Colonic mucosa (tissue), 4 donors: ENCODE measurements at regions not wholly inside any gene's neighbourhood (a gene's known extent, or its start where the extent isn't known, plus 50 kb on each side); places are given as distances from the start of the nearest gene placed in this dataset.

ENCODE experiments used
- DNase-seq: peaks from one replicate; pipeline ENCODE4 v3.0.0-alpha.2; 2020
- H3K27ac ChIP-seq: fragments of 200-600 bp; one replicate; pipeline ENCODE4 v1.8.0; 2021
- H3K27me3 ChIP-seq: fragments of 200-600 bp; one replicate; pipeline ENCODE4 v1.8.0; 2021
- H3K36me3 ChIP-seq: fragments of 200-600 bp; one replicate; pipeline ENCODE4 v1.8.0; 2021
- H3K4me1 ChIP-seq: fragments of 200-600 bp; one replicate; pipeline ENCODE4 v1.8.0; 2021; ENCODE audit warnings: mild to moderate bottlenecking
- H3K4me3 ChIP-seq: fragments of 200-600 bp; one replicate; pipeline ENCODE4 v1.8.0; 2021
- H3K9ac ChIP-seq, 2 donors: one replicate each; pipeline ENCODE4 v1.7.0; 2013; ENCODE audit warnings: control low read depth in 2 of 2, low read depth in 2 of 2, low read length in 2 of 2
- H3K9me3 ChIP-seq: fragments of 200-600 bp; one replicate; pipeline ENCODE4 v1.8.0; 2021
- CTCF ChIP-seq: fragments of 200-600 bp; IDR thresholded peaks from one replicate; pipeline ENCODE4 v1.8.0; 2022; ENCODE audit warnings: antibody characterized with exemption, mild to moderate bottlenecking
- intact Hi-C: fragments of 100-400 bp; cut with DNase I; formaldehyde crosslinking; loops from one replicate; pipeline ENCODE4 v1.14.1; 2022
- donor health status: healthy.
- donor health status: DM: no; HTN: no; CAD: no.
- donor health status: DM: no; HTN: no; CAD: no.

- Histone ChIP-seq H3K4me1 (no peaks in the 10 kb centered on the region), H3K27me3 (no peaks in the 10 kb centered on the region), H3K4me3 (no peak overlapping the region), H3K9me3 (no peaks in the 10 kb centered on the region), H3K27ac (no peak overlapping the region), H3K9ac (no peak overlapping the region), H3K36me3 (no peaks in the 10 kb centered on the region)
- no peak for TF ChIP-seq CTCF
- intact Hi-C loops, result no loop called here
- DNase-seq, result no peak
These were observed 325.7 kb downstream of the SHANK2 start for GRCh38 chr11:70926543-70927201.

GRCh38 chr11:70928854-70929598, 323.4 kb downstream of the SHANK2 start:
- intact Hi-C loops, result no loop called here
- Histone ChIP-seq H3K9me3 (no peaks in the 10 kb centered on the region), H3K4me1 (no peaks in the 10 kb centered on the region), H3K27me3 (no peaks in the 10 kb centered on the region), H3K9ac (no peak overlapping the region), H3K4me3 (no peak overlapping the region), H3K36me3 (no peaks in the 10 kb centered on the region), H3K27ac (no peak overlapping the region)
- no peak for TF ChIP-seq CTCF
- no peak for DNase-seq

GRCh38 chr11:70930215-70930614, 322.2 kb downstream of the SHANK2 start:
- Histone ChIP-seq H3K4me1 (no peaks in the 10 kb centered on the region), H3K36me3 (no peaks in the 10 kb centered on the region), H3K9ac (no peak overlapping the region), H3K27ac (no peak overlapping the region), H3K27me3 (no peaks in the 10 kb centered on the region), H3K9me3 (no peaks in the 10 kb centered on the region), H3K4me3 (no peak overlapping the region)
- no peak for TF ChIP-seq CTCF
- intact Hi-C loops, result no loop called here
- DNase-seq, result no peak

- TF ChIP-seq CTCF, result no peak
- no peaks in the 10 kb centered on the region for H3K4me1 ChIP-seq
- intact Hi-C loops, result no loop called here
- H3K27ac ChIP-seq, result no peak overlapping the region
- no peaks in the 10 kb centered on the region for H3K27me3 ChIP-seq
- H3K36me3 ChIP-seq, result no peaks in the 10 kb centered on the region
- H3K9me3 ChIP-seq, result no peaks in the 10 kb centered on the region
- no peak for DNase-seq
- H3K9ac ChIP-seq, result no peak overlapping the region
- H3K4me3 ChIP-seq, result no peak overlapping the region
These were observed 320.9 kb downstream of the SHANK2 start for GRCh38 chr11:70931430-70931829.

- no peak overlapping the region for H3K27ac ChIP-seq
- H3K4me1 ChIP-seq, result no peaks in the 10 kb centered on the region
- intact Hi-C loops, result no loop called here
- no peak overlapping the region for H3K9ac ChIP-seq
- H3K27me3 ChIP-seq, result no peaks in the 10 kb centered on the region
- DNase-seq, result no peak
- H3K4me3 ChIP-seq, result no peak overlapping the region
- TF ChIP-seq CTCF, result no peak
- H3K9me3 ChIP-seq, result no peaks in the 10 kb centered on the region
- H3K36me3 ChIP-seq, result no peaks in the 10 kb centered on the region
These were observed 318.3 kb downstream of the SHANK2 start for GRCh38 chr11:70933981-70934583.
